ENCODE measurements at regions not wholly inside any gene's neighbourhood (a gene's known extent, or its start where the extent isn't known, plus 50 kb on each side); places are given as distances from the start of the nearest gene placed in this dataset.

DNA sequence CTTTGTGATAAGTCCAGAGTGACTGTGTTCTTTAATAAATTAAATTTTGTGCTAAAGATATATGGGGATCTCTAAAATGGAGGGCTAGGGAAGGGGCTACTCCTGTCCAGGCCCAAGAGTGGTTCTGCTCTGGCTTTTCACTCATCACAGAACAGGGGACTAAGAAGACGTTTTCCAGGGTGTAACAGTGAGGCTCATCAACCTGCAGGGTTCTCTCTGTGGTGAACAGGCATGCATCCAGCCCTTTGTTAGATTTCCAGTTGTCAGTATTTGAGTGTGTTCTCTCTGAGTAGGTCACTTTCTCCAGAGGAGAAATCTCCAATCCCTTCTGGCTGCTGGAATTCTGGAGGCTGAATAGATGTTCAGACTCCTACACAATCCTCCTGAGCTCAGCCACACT lies 408.9 kb downstream of the PLCL1 start:
- no peak for DNase-seq
- Histone ChIP-seq H3K27ac (ENCODE audit: low read length) (no peak overlapping the region), H3K27me3 (replicated peaks; ENCODE audit: insufficient read depth, low read length) (no peaks in the 10 kb centered on the region), H2AFZ (ENCODE audit: low read length) (no peak overlapping the region), H3K9ac (ENCODE audit: low read length) (no peak overlapping the region), H3K4me1 (ENCODE audit: low read length) (no peaks in the 10 kb centered on the region), H3K4me2 (ENCODE audit: low read depth, low read length) (no peak overlapping the region), H4K20me1 (ENCODE audit: insufficient read depth, low read length) (no peaks in the 10 kb centered on the region), H3K79me2 (ENCODE audit: low read length) (no peaks in the 10 kb centered on the region), H3K4me3 (ENCODE audit: low read length) (no peak overlapping the region), H3K36me3 (replicated peaks; ENCODE audit: insufficient read depth, low read length) (no peaks in the 10 kb centered on the region), H3K9me3 (replicated peaks; ENCODE audit: insufficient read depth, low read length) (no peaks in the 10 kb centered on the region), H3F3A (ENCODE audit: insufficient read depth, low read length) (no peaks in the 10 kb centered on the region), H3K9me2 (replicated peaks; ENCODE audit: insufficient read depth, low read length) (no peaks in the 10 kb centered on the region)
- TF ChIP-seq EZH2 (optimal IDR thresholded peaks at IDR 0.05; ENCODE audit: low read depth, low read length) (no peak), EZH2phosphoT487 (IDR thresholded peaks at IDR 0.05; ENCODE audit: low read length) (no peak)
- TF ChIP-seq, protein P1, sequence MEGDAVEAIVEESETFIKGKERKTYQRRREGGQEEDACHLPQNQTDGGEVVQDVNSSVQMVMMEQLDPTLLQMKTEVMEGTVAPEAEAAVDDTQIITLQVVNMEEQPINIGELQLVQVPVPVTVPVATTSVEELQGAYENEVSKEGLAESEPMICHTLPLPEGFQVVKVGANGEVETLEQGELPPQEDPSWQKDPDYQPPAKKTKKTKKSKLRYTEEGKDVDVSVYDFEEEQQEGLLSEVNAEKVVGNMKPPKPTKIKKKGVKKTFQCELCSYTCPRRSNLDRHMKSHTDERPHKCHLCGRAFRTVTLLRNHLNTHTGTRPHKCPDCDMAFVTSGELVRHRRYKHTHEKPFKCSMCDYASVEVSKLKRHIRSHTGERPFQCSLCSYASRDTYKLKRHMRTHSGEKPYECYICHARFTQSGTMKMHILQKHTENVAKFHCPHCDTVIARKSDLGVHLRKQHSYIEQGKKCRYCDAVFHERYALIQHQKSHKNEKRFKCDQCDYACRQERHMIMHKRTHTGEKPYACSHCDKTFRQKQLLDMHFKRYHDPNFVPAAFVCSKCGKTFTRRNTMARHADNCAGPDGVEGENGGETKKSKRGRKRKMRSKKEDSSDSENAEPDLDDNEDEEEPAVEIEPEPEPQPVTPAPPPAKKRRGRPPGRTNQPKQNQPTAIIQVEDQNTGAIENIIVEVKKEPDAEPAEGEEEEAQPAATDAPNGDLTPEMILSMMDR (IDR thresholded peaks at IDR 0.05; ENCODE audit: low read length) = no peak

DNA sequence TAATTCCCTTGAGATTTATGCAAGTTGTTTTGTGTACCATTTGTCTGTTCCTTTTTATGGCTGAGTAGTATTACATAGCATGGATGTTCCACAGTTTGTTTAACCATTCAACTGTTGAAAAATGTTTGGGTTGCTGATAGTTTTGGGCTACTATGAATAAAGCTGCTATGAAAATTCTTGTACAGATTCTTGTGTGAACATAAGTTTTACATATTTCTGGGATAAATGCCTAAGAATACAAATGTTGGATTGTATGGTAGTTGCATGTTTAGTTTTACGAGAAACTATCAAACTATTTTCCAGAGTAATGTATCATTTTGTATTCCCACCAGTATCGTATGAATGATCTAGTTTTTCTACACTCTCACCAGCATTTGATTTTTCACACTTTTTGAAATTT lies 407.3 kb downstream of the PLCL1 start:
- no peaks in the 10 kb centered on the region for H3K36me3 ChIP-seq (replicated peaks; ENCODE audit: insufficient read depth, low read length)
- no peak overlapping the region for H2AFZ ChIP-seq (ENCODE audit: low read length)
- H3K9ac ChIP-seq (ENCODE audit: low read length) = no peak overlapping the region
- no peaks in the 10 kb centered on the region for H3K4me1 ChIP-seq (ENCODE audit: low read length)
- H3K4me2 ChIP-seq (ENCODE audit: low read depth, low read length) = no peak overlapping the region
- H3K4me3 ChIP-seq (ENCODE audit: low read length) = no peak overlapping the region
- H3K9me3 ChIP-seq (replicated peaks; ENCODE audit: insufficient read depth, low read length) = no peaks in the 10 kb centered on the region
- no peaks in the 10 kb centered on the region for H3K9me2 ChIP-seq (replicated peaks; ENCODE audit: insufficient read depth, low read length)
- H3K27ac ChIP-seq (ENCODE audit: low read length) = no peak overlapping the region
- H3K79me2 ChIP-seq (ENCODE audit: low read length) = no peaks in the 10 kb centered on the region
- no peaks in the 10 kb centered on the region for H4K20me1 ChIP-seq (ENCODE audit: insufficient read depth, low read length)
- no peaks in the 10 kb centered on the region for H3F3A ChIP-seq (ENCODE audit: insufficient read depth, low read length)
- no peak for DNase-seq
- H3K27me3 ChIP-seq (replicated peaks; ENCODE audit: insufficient read depth, low read length) = no peaks in the 10 kb centered on the region
- TF ChIP-seq, protein P1 (IDR thresholded peaks at IDR 0.05; ENCODE audit: low read length) = no peak
- no peak for TF ChIP-seq EZH2 (optimal IDR thresholded peaks at IDR 0.05; ENCODE audit: low read depth, low read length)

DNA sequence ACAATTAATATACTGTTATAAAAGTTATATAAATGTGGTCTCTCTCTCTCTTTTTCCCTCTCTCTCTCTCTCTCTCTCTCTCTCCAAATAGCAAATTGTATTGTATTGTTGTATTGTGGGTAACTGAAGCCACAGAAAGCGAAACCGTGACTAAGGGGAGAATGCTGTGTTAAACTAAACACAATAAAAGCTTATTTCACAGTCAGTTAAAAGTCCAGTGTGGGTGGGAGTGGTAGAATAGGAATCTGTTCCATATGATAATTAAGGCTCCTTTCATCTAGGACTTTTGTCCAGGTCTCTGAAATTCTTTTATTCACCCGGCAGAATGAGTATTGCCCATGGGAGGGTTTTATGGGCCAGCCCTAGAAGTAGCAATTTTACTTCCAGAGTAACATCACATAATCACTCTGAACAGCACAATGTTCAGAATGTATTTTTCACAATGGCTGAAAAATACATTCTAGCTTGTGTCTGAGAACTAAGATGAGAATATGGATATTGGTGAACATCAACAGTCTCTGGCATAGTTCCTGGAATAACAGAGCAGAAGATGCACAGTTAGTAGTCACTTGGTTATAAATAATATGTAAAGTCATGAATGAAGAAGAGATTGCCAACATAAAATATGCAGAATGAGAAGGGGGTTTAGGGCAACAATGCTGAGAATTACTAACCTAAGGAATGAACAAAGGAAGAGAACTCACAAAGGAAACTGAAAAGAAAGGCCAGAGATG lies 399.1 kb downstream of the PLCL1 start:
- peak overlapping the region; percentile 8 for H3K4me2 ChIP-seq (ENCODE audit: low read depth, low read length)

More for the DNA sequence above, 399.1 kb downstream of the PLCL1 start:
- Histone ChIP-seq H3K27me3 (replicated peaks; ENCODE audit: insufficient read depth, low read length) (no peaks in the 10 kb centered on the region), H3K27ac (ENCODE audit: low read length) (no peak overlapping the region), H3K4me1 (ENCODE audit: low read length) (peaks cover 6% of the 10 kb centered on the region), H2AFZ (ENCODE audit: low read length) (peak overlapping the region; percentile 9; the same call in 1 of the 2 replicates), H3K36me3 (replicated peaks; ENCODE audit: insufficient read depth, low read length) (no peaks in the 10 kb centered on the region), H3K9me3 (replicated peaks; ENCODE audit: insufficient read depth, low read length) (no peaks in the 10 kb centered on the region), H3K4me3 (ENCODE audit: low read length) (no peak overlapping the region), H3K9me2 (replicated peaks; ENCODE audit: insufficient read depth, low read length) (no peaks in the 10 kb centered on the region), H3F3A (ENCODE audit: insufficient read depth, low read length) (no peaks in the 10 kb centered on the region), H4K20me1 (ENCODE audit: insufficient read depth, low read length) (no peaks in the 10 kb centered on the region), H3K9ac (ENCODE audit: low read length) (no peak overlapping the region), H3K79me2 (ENCODE audit: low read length) (no peaks in the 10 kb centered on the region)
- TF ChIP-seq EZH2 (optimal IDR thresholded peaks at IDR 0.05; ENCODE audit: low read depth, low read length) = no peak
- no peak for TF ChIP-seq EZH2phosphoT487 (IDR thresholded peaks at IDR 0.05; ENCODE audit: low read length)
- TF ChIP-seq, protein P1 (IDR thresholded peaks at IDR 0.05; ENCODE audit: low read length) = no peak
- peak; percentile 53 for DNase-seq
